HG02642 (cell line): ENCODE measurements at regions not wholly inside any gene's neighbourhood (a gene's known extent, or its start where the extent isn't known, plus 50 kb on each side); places are given as distances from the start of the nearest gene placed in this dataset.

ENCODE experiments used
- ATAC-seq: cut with Tn5 transposase; IDR thresholded peaks from one replicate; pipeline ENCODE4 v1.9.1; 2021; ENCODE audit warnings: mild to moderate bottlenecking; ENCODE audit not compliant: unreplicated experiment, poor library complexity

- ATAC-seq: no peak
Measured at GRCh38 chr7:23970193-23970592, 260.2 kb downstream of the STK31 start.

GRCh38 chr7:23971031-23971430, 261.0 kb downstream of the STK31 start:
- ATAC-seq: no peak

- no peak for ATAC-seq
Measured at GRCh38 chr7:23972057-23972456, 262.0 kb downstream of the STK31 start.

- ATAC-seq: no peak
Measured at GRCh38 chr7:23973264-23973663, 263.2 kb downstream of the STK31 start.

- no peak for ATAC-seq
Measured at GRCh38 chr7:23980081-23980480, 270.1 kb downstream of the STK31 start.

DNA sequence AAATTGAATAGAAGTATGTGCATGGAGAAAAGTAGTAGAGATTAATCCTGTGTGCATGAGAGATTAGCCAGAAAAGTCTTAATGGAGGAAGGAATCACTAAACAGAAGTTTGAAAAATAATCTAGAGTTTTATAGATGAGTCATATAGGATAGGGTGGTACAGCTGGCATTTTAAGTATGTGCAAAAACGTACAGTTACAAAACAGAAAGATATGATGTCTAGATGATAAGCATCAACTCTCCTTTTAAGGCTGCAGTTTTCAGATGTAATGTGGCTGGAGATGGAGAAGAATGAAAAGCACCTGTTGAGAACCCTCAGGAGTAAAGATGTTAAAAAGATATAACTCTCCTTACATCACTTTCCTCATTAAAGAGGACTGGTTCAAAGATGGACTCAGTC, 271.3 kb downstream of the STK31 start:
- ATAC-seq: no peak

GRCh38 chr7:23981758-23982157, 271.7 kb downstream of the STK31 start:
- no peak for ATAC-seq

- ATAC-seq: no peak
Measured at GRCh38 chr7:24005517-24005916, 278.5 kb upstream of the NPY start.

DNA sequence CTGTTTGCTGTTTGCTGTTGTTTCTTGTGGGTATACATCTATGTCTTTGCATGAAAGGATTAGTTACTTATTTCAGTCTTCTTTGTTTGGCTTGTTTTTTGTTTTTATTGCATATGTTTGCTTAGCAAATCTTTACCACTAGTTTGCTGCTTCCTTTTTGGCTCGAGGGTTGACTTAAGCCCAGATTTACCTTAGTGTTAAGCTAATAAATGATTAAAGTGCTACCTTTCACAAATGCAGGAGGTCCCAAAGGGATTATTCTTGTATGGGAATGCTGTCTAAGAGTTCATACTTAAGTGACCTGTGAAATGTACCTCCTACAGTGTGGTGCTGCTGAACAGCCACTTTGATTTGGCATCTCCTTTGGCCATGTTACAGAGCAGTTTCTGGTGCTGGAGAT, 273.5 kb upstream of the NPY start:
- no peak for ATAC-seq

GRCh38 chr7:24017519-24017918, 266.5 kb upstream of the NPY start:
- no peak for ATAC-seq

DNA sequence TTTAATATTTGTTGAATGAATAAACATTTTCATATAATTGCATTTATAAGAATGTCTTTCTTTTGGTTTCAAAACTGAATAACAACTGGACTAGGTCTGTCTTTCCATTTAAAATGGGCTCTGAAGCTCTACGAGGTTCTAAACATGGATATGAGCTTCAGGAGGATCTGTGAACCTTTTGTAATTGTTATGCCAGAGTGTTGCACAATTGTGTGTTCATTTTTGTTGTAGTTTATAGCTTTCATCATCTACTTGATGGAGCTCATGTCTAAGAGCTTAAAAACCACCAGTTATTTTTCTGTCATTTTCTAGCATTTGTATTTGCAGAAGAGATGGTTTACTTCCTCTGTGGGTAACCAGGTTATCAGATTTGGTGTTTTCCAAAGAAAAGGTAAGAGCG, 265.7 kb upstream of the NPY start:
- no peak for ATAC-seq

GRCh38 chr7:24019841-24020240, 264.1 kb upstream of the NPY start:
- ATAC-seq: no peak

DNA sequence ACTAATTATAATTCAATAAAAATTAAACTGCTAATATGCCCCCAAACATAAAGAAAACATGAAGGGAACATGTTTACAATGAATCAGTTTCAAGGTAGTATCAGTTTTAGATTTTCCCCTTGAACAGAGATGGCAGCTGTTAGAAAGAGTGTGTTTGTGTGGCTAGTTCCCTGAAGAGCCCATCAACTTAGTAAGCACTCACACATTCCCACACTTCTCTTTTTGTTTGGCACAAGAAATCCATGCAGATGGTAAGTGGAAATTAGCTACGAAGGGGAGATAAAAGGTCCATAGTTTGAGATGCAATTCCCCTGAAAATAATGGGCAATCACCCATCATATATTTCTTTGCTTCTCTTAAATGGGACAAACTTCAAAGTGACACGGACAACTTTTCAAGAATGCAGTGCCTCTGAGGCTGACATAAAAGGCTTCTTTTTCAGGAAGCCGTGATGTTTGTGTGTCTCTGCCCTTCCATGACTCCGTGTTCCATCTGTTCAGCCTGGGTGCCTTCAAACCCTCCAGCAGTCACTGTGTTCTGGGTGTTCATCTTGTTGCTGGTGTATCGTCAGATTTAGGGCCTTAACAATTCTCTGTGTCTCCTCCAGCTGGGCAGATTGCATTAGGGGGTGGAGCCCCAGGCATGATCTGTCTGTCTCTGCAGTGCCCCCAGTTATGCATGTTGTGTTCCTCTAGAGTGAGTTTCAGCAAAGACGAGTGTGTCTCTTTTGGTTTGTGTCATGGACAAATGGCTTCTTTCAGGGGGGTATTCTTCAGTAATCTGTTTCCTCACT, 259.5 kb upstream of the NPY start:
- ATAC-seq: no peak

- ATAC-seq: no peak
Measured at GRCh38 chr7:24025094-24025493, 258.9 kb upstream of the NPY start.

GRCh38 chr7:24025765-24026164, 258.2 kb upstream of the NPY start:
- no peak for ATAC-seq

GRCh38 chr7:24026351-24026750, 257.6 kb upstream of the NPY start:
- ATAC-seq: no peak

GRCh38 chr7:24029068-24029467, 254.9 kb upstream of the NPY start:
- no peak for ATAC-seq

GRCh38 chr7:24034251-24034650, 249.7 kb upstream of the NPY start:
- ATAC-seq: no peak

- ATAC-seq: no peak
Measured at GRCh38 chr7:24035366-24036032, 248.5 kb upstream of the NPY start.

GRCh38 chr7:24036033-24036412, 248.0 kb upstream of the NPY start:
- no peak for ATAC-seq

- no peak for ATAC-seq
Measured at GRCh38 chr7:24038993-24039392, 245.0 kb upstream of the NPY start.

GRCh38 chr7:24039991-24040624, 243.9 kb upstream of the NPY start:
- no peak for ATAC-seq
